Pons (tissue), 1 donor: ENCODE measurements at regions not wholly inside any gene's neighbourhood (a gene's known extent, or its start where the extent isn't known, plus 50 kb on each side); places are given as distances from the start of the nearest gene placed in this dataset.
"Not testable (repeated sequence)": the region's sequence is repeated elsewhere in the genome, so short reads cannot be mapped to it uniquely, and the experiment has no call there.

Experiments used
- DNase-seq: peaks from one replicate; pipeline ENCODE4 v3.0.0-alpha.2; 2016; ENCODE audit warnings: low spot score

DNA sequence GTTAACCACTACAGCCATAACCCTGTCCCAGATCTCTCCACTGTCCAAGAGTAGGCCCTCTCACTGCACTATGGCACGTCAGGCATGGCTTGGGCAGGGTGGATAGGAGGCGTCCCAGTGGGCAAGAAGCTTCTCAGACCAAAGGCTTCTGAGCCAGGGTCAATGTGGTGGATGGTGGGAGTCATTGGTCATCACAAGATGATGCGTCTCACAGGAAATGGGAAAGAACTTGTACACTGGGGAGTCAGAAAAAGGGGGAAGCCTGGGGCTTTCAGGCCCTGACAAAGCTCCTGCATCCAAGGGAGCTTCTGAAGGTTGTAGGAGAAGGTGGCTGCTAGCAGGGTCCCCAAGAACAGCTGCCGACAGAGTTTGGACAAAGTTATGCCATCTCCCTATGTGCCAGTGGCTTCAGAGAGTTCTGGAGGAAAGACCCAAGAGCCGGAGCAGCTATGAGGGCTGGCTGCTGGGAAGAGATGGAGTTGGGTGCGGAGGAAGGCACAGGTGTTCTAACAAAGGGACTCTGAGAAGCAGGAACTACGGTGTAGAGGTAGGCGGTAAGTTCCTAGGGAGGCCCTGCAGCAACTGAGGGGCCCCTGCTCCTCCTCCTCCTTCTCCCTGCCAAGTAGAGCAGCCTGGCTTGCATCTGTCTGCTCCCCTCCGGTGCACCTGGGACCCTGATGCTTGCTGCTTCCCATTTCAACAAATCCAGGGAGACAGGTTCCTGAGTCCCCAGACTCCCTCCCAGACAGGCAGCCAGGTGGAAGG lies 81.1 kb downstream of the ARL6IP4 start:
- no peak for DNase-seq

DNA sequence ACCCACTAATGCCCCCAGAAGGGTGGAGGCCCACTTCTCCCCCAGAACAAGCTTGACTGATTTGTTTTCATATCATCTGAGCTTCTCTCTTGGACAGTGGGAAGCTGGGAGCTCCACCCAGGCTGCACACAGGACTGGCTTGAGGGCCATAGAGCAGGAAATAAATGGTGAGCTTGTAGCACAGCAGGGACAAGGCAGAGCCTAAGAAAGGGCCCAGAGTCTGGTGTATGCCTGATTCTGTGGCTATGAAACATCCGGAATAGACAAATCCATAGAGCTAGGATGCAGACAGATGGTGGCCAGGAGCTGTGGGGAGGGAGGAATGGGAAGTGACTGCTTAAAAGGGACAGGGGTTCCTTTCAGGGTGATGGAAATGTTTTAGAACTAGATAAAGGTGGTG lies 79.0 kb downstream of the ARL6IP4 start:
- DNase-seq = no peak

DNA sequence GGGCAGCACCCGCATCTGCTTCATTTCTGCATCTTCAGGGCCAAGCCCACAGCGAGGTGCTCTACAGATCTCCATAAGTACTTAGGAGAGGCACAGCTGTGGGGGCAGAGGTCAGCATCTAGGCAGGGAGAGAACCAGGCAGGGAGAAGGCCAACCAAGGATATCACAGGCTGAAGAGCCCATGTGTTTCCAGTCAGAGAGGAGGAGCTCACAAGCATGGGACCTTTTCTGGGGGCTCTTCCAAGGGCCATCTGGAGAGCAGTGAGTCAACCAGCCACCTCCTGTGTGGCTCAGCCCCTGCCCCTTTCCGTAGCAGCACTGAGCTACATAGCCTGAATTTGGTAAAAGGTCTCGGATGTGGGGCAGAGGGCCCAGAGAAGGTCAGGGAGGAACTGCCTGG lies 78.5 kb downstream of the ARL6IP4 start:
- DNase-seq = no peak

DNA sequence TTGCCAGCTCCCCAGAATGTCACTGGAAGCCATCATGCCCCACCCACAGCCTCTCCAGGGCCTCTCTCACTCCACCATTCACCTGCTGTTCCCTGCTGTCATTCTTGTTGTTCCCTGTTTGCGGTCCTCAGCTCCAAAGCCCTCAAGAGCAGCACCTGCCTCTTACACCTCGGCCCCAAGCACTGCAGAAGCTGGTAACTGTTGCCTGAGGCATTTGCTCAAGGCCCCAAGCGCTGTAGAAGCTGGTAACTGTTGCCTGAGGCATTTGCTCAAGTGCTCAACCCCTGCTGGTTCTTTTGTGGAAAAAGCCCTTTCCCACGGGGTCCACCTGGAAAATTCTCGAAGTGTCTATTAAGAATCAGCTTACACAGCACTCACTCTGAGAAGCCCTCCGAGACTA lies 78.0 kb downstream of the ARL6IP4 start:
- DNase-seq = no peak

DNA sequence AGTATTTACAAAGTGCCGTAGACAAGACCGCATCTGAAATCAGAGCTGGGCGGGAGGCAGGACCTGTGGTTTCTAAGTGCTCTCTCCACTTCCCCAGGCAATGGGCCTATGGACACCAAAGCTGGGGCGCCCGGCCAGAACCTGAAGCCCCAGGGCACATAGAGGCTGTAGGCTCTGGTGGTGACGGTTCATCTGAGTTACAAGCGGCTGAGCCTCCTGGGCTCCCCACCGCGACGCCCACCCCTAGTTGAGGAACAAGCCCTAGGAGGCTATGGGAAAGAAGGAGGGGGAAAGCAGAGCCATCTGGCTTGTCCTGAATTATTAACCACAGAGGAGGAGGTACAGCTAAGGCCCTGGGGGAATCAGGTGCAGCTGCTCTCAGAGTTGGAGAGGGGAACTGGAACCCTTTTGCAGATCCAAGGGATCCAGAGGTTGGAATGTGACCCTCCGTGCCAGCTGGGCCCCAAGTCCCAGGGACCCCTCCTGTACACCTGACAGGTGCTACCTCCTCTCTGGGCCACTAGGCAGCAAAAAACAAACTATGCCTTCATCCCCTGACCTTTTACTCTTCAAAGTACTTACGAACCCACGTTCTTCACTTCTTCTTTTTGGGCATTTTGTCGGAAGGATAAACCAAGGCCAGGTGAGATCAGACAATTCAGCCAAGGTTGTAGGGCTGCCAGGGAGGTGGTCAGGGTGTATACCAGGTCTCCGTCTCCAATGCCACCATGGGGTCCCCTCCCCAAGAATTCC lies 77.2 kb downstream of the ARL6IP4 start:
- DNase-seq = no peak

DNA sequence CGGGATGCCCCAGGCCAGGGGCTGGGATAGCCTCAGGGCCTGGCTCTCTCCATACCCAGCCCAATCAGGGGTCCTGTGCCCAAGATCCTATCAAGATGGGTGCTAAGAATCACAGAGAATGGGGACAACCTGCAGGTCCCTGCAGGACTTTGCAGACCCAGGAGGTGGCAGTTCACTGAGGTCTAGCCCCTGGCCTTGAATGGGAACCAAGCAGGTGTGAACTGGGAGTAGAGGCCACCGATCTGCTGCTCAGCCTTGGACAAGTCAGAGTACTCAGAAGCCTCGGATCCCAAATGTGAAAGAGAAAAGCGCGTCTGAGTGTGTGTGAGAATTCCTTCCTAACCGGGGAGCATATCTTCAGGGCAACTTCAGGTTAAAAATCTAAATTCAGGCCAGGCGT lies 76.2 kb downstream of the ARL6IP4 start:
- DNase-seq = no peak

DNA sequence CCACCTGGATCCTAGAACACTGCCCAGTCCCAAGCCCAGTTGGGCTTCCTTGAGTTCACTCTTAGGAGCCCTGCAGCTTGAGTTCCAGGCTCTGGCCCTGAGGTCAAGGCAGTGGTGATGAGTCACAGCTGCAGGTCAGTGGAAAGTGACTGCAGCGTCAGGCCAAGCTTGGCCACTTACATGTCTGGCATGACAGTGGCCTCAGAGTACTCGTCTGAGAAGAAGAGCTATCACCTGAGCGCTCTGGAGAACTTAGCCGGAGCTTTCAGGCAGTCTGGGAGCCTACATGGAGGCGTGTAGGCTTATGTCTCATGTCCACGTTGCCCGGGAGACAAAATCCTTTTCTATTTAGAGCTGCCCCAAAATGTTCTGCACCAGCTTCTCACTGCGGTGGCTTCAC lies 75.6 kb downstream of the ARL6IP4 start:
- no peak for DNase-seq

DNA sequence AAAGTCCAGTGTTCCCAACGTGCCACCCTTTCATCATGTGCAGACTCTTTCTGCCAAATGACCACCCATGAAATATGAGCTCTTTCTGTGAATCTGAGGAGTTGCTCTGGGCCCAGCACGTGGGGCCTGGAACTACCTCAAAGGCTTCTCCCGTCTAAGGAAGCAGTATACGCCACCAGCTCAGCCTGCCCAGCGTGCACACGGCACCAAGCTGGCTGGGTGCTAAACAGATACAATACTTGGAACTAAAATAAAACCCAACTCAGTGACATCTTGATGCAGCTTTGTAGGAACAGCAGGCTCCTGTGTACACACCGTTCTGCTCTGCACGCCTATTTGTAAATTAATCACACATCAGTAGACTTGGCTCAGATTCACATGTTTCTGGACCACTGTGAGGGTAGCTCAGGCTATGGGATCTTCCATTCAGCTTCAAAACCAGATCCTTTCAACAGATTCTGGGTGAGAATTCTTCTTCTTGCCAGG lies 74.8 kb downstream of the ARL6IP4 start:
- no peak for DNase-seq

DNA sequence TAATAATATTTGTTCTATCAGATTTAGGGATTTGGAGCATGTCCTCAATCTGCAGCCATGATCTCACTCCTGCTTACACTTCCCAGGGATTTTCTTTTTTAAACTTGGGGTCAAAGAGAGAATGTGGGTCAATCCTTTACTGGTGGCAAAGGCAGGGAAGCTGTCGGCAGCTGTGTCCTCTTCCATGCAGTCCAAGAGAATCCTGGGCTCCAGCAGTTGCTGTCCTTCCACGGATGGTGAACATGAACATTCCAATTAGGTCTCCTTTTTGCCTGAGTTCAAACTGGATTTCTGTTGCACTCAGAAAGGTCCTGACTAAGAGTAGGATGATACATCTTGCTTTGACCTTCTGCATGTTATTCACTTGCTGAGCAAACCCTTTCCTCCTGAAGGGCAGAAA lies 73.9 kb downstream of the ARL6IP4 start:
- no peak for DNase-seq

DNA sequence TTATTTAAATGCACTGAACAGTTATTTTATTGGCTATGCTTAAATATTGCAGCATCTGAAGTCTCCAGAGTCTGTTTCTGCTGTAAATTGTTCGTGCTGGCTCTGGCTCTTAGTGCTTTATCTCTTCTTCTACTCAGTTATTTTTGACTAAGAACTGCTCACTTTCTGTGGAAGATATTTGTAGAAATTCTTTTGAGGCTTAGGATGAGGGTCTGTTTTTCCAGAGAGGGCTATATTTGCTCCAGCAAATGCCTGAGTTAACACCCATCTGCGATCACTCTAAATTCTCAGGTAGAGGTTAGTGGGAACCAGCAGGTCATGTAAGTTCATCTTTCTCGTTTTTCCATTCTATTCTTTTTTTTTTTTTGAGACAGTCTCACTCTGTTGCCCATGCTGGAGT lies 71.1 kb downstream of the ARL6IP4 start:
- DNase-seq = no peak

DNA sequence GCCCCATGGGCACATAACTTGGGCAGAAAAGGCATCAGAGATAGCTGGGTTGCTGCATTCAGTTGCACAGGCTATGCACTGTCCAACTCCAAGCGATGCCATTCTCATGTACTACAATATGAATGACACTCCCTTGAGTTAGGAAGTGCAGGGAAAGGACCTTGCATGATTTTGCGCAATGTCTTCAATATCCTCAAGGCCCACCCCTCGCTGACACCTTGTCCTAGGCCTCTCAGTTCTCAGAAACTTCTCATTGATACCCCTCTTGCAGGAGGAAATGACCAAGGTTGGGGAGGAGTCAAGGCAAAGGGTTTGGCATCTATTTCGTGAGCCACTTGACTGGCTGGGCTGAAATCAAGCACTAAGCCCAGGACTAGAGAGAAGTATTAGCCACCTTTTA lies 70.4 kb downstream of the ARL6IP4 start:
- no peak for DNase-seq

DNA sequence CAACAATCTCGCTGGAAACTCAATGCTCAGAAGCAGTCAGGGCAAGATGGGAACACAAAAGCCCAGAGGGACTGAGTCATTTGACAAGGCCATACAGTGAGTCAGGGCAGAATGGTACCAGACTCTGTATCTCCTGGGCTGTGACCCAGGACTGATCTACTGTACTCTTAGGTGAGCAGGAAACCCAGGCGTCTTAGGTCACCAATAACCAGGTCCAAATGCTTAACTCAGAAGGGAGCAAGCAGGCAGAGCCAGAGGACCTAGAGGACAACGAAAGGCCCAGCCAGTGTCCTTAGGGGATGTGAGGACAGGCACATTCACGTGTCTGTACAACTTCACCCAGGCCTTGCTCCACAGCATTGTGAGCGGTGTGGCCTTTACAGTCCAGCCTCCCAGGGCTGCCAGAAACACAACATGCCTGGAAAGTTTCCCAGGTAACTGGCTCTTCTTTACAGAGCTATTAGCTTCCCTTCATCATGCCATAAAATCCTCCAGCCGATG lies 69.9 kb downstream of the ARL6IP4 start:
- DNase-seq = no peak

DNA sequence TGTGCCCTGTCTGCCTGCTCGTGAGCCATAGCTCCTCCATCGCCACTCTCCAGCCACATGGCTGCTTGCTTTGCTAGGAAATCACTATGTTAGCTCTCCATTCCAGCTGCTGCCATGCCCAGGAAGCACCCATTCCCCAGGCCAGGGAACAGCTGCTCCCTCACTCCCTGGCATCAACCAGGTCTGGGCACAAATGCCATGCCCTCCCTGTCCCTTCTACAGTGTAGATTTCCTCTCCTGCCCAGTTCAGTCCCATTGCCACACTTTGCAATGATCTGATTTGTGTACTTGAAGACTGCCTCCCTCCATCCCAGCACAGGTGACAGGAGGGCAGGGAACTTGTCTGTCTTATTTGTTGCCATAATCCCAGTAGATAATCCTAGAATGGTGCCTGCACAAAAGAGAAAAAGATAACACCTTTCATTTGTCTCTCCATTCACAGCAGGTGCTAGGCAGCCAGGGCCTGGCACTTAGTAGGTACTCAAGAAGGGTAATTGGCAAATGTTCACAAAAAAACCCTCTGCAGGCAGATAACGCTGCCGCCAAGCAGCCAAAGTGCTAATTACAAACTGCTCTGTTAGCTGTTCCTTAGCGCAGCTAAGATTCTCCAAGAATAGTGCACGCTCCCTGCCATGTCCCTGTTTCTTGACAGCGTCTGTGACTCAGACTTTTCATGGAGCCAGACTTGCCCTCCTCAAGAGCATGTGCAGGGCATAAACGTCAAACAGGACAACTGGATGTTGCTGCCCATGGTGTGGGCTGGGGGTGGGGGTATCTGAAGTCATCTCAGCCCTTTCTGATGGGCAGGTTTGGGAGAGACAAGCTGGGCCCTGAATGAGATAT lies 69.1 kb downstream of the ARL6IP4 start:
- DNase-seq = no peak

DNA sequence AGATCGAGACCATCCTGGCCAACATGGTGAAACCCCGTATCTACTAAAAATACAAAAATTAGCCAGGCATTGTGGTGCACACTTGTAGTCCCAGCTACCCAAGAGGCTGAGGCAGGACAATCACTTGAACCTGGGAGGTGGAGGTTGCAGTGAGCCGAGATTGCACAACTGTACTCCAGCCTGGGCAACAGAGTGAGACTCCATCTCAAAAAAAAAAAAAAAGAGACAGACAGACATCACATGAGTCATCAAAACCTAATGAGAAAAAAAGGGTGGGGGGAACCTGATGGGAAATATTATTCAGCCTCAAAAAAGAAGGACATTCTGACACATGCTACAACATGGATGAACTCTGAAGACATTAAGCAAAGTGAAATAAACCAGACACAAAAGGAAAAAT lies 67.4 kb downstream of the ARL6IP4 start:
- not testable (repeated sequence) for DNase-seq

DNA sequence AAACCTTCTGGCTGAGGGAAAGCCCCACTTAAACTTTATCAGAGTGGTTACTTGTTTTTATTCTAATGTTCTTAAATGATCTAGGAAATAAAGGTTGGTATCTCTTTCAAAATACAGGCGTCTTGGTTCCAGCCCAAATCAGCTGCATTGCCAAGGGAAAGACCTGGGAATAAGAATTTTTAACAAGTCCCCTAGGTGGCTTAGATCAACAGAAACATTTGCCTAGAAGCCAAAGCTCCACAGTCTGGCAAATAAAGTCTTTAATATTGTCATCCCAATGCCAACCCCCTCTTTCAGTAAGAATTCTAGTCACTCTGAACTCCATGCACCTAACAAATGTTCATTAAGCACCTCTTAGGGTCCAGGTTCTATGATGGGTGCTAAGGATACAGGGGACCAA lies 66.8 kb downstream of the ARL6IP4 start:
- DNase-seq = no peak

DNA sequence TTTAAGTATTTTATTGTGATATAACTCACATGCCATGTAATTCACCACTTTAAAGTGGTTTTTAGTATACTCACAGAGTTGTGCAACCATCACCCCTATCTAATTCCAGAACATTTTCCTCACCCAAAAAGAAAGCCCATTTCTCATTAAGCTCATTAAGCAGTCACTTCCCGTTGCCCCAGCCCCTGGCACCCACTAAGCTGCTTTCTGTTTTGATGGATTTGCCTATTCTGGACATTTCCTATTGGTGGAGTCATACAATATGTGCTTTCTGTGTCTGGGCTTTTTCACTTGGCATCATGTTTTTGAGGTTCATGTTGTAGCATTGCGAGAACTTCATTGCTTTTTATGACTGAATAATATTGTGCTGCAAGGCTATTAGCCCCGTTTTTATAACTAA lies 66.0 kb downstream of the ARL6IP4 start:
- DNase-seq = no peak

DNA sequence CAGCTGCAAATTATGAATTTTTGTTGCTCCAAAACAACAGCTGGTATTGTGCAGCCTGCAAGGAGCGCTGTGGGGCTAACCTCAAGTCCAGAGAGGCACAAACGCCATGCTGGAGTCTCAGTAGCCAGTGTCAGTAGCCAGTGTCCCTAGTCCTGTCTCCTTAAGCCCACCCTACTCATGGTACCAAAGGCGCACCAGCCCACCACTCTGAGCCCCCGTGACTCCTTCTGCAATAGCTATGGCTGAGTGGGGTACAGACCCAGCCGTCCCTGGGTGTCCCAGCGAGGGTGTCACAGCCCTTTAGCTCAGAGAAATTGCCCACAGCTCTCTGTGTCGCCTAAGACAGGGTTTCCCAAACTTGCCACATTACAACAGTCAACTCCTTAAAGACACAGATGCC lies 65.2 kb downstream of the ARL6IP4 start:
- no peak for DNase-seq

DNA sequence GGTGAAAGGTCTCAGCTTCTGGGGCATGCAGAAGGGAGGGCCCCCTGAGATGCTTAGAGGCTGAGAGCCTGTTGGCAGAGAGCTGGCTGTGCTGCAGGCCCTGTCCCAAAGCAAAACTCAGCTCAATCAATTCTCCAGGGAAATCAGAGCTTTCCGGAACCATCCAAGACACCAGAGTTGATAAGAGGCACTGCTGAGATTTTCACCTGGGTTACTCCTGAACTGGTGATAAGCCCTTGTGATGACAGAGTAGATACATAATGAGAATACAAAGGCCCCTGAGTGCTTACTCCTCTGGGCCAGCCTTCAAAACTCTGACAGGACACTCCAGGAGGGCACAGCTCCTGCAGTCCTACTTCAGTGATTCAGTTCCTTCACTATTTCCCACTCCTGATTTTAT lies 63.9 kb downstream of the ARL6IP4 start:
- no peak for DNase-seq

DNA sequence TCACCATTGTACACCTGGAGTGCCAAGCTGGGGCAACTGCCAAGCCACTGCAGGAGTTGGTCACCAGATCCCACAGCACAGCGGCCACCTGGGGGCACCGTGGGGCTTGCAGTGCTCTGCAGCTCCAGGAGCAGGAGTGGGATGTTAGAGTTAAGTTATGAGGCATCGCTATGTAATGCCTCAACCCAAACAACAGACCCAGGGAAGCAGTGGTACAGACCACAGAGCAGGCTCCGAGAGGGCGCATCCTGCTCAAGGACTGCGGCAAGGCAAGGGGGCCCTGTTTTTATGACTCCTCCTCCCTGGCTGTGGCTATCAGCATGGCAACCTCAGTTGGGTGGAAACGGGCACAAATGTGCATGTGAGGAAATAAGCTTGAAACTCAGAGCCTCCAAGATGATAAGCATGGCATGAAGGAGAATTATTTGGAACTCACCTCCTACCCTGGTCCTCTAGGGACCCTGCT lies 63.1 kb downstream of the ARL6IP4 start:
- peak; percentile 48 for DNase-seq

DNA sequence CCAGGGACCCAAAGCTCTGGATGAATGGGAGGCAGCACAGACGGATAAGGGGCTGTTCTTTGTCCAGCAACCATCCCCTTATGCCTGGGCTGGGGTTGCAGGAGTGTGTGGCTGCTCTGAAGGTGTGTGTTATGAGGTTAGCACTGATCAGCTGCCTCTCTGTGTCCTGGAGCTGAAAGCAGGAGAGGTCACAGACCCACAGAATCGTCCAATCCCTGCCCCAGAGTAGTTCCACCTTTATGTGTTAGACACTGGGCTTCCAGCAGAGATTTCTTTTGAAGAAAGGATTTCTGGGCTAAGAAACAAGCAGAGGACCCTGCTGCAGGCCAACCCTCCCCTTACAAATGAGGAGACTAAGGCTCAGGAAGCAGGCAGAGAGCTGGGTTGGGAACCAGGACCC lies 62.4 kb downstream of the ARL6IP4 start:
- DNase-seq = no peak

DNA sequence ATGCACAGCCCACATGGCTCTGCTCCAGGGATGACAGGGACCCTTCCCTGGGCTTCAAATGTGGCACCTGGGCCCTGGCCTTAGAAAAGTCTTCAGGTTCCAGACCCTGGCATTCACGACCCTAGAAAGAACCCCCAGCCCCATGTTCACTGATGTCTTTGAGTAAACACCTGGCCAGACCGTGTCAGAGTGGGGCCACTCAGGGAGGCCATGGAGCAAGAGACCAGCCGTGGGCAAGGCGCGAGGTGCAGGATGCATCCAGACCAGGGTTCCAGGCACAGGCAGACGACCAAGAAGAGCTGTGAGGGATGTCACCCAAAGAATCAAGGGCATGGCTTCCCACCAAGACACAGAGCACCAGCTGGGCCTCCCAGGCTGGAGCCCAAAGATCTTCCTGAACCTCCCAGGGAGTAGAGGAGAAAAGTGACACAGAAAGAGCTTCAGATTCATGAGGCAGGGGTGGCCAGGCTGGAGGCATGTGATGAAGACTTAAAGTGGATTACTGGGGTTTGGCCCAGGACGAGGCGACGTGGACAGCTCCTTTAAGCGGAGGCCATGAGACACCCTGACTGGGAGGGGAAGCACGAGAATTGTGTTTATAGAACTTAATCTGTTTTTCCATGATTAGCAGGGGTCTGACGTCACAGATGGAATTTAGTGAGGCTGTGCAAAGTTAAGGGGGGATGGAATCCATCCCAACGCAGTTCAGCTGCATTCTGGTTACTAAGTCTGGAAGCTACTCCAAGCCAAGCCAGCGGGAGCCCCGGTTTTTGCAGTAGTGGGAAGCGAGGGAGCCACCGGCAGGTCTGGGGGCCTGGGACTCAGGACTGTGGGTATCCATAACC lies 61.6 kb downstream of the ARL6IP4 start:
- DNase-seq = no peak
